Testis (tissue), 2 donors: ENCODE measurements at regions not wholly inside any gene's neighbourhood (a gene's known extent, or its start where the extent isn't known, plus 50 kb on each side); places are given as distances from the start of the nearest gene placed in this dataset.
"Not testable (repeated sequence)": the region's sequence is repeated elsewhere in the genome, so short reads cannot be mapped to it uniquely, and the experiment has no call there.

Source experiments
- DNase-seq: peaks from one replicate; pipeline ENCODE4 v3.0.0-alpha.2; 2019
- H3K27ac ChIP-seq, 2 donors: fragments of 200-600 bp; sonication (generic); one replicate each; pipeline ENCODE4 v1.5.1; 2019
- H3K27me3 ChIP-seq: fragments of 200-600 bp; sonication (generic); one replicate; pipeline ENCODE4 v1.5.1; 2019
- H3K36me3 ChIP-seq: fragments of 200-600 bp; sonication (generic); one replicate; pipeline ENCODE4 v1.5.1; 2017; ENCODE audit warnings: low read depth; ENCODE audit errors: missing control alignments
- H3K4me1 ChIP-seq: fragments of 200-600 bp; sonication (generic); one replicate; pipeline ENCODE4 v1.5.1; 2019
- H3K4me3 ChIP-seq, 2 donors: fragments of 200-600 bp; sonication (generic); one replicate each; pipeline ENCODE4 v1.5.1; 2017 to 2019
- H3K9me3 ChIP-seq: fragments of 200-600 bp; sonication (generic); one replicate; pipeline ENCODE4 v1.5.1; 2017
- CTCF ChIP-seq, 3 experiments: fragments of 450-650 bp in 2 of 3; fragments of 200-600 bp in 1 of 3; sonication (generic) in 1 of 3; IDR thresholded peaks; one replicate each; pipeline ENCODE4 v1.5.1; 2016 to 2019; ENCODE audit warnings: antibody characterized with exemption in 3 of 3, mild to moderate bottlenecking in 2 of 3, moderate library complexity in 1 of 3
- POLR2A ChIP-seq: fragments of 450-650 bp; IDR thresholded peaks from one replicate; pipeline ENCODE4 v1.6.1; 2017; ENCODE audit warnings: antibody characterized with exemption, mild to moderate bottlenecking, moderate library complexity
- WGBS, 2 donors: methylation state at CpG; one replicate each; pipeline ENCODE4 v1.1.5; 2018; 5-methylcytosine and 5-hydroxymethylcytosine counted together
- intact Hi-C: fragments of 100-400 bp; cut with DNase I; formaldehyde crosslinking; loops from one replicate; pipeline ENCODE4 v1.15.1; 2023; ENCODE audit warnings: low total_unique reads

DNA sequence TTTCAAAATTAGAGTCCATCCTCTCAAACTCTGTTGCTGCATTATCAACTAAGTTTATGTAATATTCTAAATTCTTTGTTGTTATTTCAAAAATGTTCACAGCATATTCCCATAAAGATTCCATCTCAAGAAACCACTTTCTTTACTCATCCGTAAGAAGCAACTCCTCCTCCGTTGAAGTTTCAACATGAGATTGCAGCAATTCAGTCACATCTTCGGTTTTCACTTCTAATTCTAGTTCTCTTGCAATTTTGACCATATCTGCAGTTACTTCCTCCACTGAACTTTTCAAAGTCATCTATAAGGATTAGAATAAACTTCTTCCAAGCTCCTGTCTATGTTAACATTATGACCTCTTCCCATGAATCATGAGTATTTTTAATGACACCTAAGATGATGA lies 216.6 kb upstream of the SLC7A11 start:
- intact Hi-C loops, result no loop called here
- Histone ChIP-seq H3K4me1 (no peaks in the 10 kb centered on the region), H3K36me3 (no peaks in the 10 kb centered on the region), H3K9me3 (no peaks in the 10 kb centered on the region), H3K27ac (no peak overlapping the region), H3K27me3 (no peaks in the 10 kb centered on the region), H3K4me3 (no peak overlapping the region)
- TF ChIP-seq POLR2A (no peak), CTCF (IDR thresholded peaks at IDR 0.05) (no peak)
- 84 to 90% methylated on average over 3 of the region's 3 CpGs for WGBS, 2 donors
- no peak for DNase-seq

- H3K4me3 ChIP-seq, H3K4me1 ChIP-seq, H3K9me3 ChIP-seq, intact Hi-C loops, H3K27ac ChIP-seq, H3K36me3 ChIP-seq, H3K27me3 ChIP-seq, DNase-seq: not testable (repeated sequence)
- 89 to 93% methylated on average over 2 of the region's 2 CpGs for WGBS, 2 donors
These were observed 214.2 kb upstream of the SLC7A11 start for GRCh38 chr4:138456349-138456748.

DNA sequence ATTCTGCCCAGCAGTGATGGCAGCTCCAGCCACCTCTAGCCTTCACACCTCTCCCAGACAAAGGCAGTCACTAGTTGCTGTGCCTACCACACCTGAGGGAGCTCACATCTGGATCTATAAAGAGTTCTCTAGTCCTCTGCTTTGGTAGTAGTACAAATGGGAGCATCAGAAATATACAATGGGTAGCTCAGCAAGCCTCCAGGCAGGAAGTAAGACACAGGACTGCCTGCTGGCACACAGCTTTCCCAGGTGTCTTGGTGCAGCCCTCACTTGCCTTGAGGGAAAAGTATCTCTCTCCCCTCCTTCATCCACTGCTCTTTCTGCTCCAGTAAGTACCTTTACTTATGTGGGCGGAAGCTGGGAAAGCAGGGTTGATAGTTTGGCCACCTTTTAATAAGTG lies 212.9 kb upstream of the SLC7A11 start:
- no peaks in the 10 kb centered on the region for H3K36me3 ChIP-seq
- 93 to 100% methylated on average over 1 of the region's 1 CpG for WGBS, 2 donors
- no peaks in the 10 kb centered on the region for H3K9me3 ChIP-seq
- H3K4me3 ChIP-seq, result no peak overlapping the region
- no peak for DNase-seq
- intact Hi-C loops, result no loop called here
- no peak for TF ChIP-seq CTCF (IDR thresholded peaks at IDR 0.05)
- no peak for TF ChIP-seq POLR2A
- no peaks in the 10 kb centered on the region for H3K4me1 ChIP-seq
- H3K27me3 ChIP-seq, result no peaks in the 10 kb centered on the region
- no peak overlapping the region for H3K27ac ChIP-seq

DNA sequence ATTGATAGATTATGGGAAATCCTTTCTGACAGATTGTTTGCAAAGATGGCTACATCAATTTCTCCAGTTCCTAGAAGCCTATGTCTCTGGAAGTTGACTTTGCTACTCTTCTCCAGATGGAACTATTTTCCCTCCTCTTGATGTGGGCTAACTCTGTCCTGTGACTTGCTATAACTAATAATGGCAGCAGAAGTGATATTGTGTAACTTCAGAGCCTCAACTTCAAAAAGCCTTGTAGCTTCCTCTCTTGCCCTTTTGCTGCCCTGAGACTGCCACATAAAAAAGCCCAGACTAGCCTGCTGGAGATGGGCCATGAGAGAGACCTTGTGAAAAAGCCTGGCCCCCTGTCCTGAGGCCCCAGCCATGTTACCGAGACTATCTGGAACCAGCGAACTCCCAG lies 210.7 kb upstream of the SLC7A11 start:
- no peaks in the 10 kb centered on the region for H3K9me3 ChIP-seq
- no peak overlapping the region for H3K27ac ChIP-seq
- H3K27me3 ChIP-seq, result no peaks in the 10 kb centered on the region
- H3K4me1 ChIP-seq, result no peaks in the 10 kb centered on the region
- no peaks in the 10 kb centered on the region for H3K36me3 ChIP-seq
- DNase-seq, result no peak
- WGBS, 2 donors, result 90 to 100% methylated on average over 2 of the region's 2 CpGs
- no peak for TF ChIP-seq CTCF (IDR thresholded peaks at IDR 0.05)
- no peak for TF ChIP-seq POLR2A
- intact Hi-C loops, result no loop called here
- H3K4me3 ChIP-seq, result no peak overlapping the region

GRCh38 chr4:138451276-138451663 lies 209.1 kb upstream of the SLC7A11 start:
- H3K36me3 ChIP-seq, result no peaks in the 10 kb centered on the region
- no peak overlapping the region for H3K4me3 ChIP-seq
- no peaks in the 10 kb centered on the region for H3K27me3 ChIP-seq
- DNase-seq, result no peak
- no peaks in the 10 kb centered on the region for H3K4me1 ChIP-seq
- 80 to 88% methylated on average over 1 of the region's 1 CpG for WGBS, 2 donors
- no peak overlapping the region for H3K27ac ChIP-seq
- intact Hi-C loops, result no loop called here
- TF ChIP-seq CTCF (IDR thresholded peaks at IDR 0.05), result no peak
- TF ChIP-seq POLR2A, result no peak
- H3K9me3 ChIP-seq, result no peaks in the 10 kb centered on the region
